MG63 (cell line): ENCODE measurements at regions not wholly inside any gene's neighbourhood (a gene's known extent, or its start where the extent isn't known, plus 50 kb on each side); places are given as distances from the start of the nearest gene placed in this dataset.

Experiments used
- DNase-seq: peaks from one replicate; pipeline ENCODE4 v3.0.0-alpha.2; 2020
- H3K27me3 ChIP-seq: fragments of 250-450 bp; sonication (Bioruptor Pico); 2 replicates; pipeline ENCODE4 v1.5.1; 2020; ENCODE audit warnings: mild to moderate bottlenecking, moderate library complexity
- H3K36me3 ChIP-seq: fragments of 250-450 bp; sonication (Bioruptor Pico); 2 replicates; pipeline ENCODE4 v1.5.1; 2020; ENCODE audit warnings: mild to moderate bottlenecking, moderate library complexity
- H3K4me3 ChIP-seq: fragments of 250-450 bp; sonication (Bioruptor Pico); 2 replicates; pipeline ENCODE4 v1.5.1; 2020; ENCODE audit warnings: mild to moderate bottlenecking, moderate library complexity
- H3K9me3 ChIP-seq: fragments of 250-450 bp; sonication (Bioruptor Pico); 2 replicates; pipeline ENCODE4 v1.5.1; 2020; ENCODE audit warnings: mild to moderate bottlenecking, moderate library complexity

DNA sequence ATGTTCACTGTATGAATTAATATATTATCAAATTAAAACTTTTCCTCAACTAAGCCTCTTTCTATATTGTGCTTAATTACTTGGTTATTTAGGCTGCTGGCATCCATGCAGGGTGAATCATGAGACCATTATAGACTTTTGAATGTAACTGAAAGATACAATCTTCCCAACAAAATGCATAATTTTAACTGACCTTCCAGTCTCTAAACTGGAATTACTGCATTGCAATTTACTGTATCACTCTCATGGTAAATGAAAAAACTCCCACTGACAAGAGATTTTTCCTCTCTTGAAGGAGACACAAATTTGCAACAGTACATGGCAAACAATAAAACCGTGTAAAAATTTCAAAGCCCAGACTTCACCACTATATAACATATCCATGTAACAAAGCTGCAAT is 349.5 kb downstream of the DRD1 start:
- Histone ChIP-seq H3K27me3 (peaks cover 19% of the 10 kb centered on the region), H3K4me3 (no peak overlapping the region), H3K36me3 (no peaks in the 10 kb centered on the region), H3K9me3 (peaks cover 2% of the 10 kb centered on the region; the same call in 1 of the 2 replicates)
- DNase-seq: no peak

DNA sequence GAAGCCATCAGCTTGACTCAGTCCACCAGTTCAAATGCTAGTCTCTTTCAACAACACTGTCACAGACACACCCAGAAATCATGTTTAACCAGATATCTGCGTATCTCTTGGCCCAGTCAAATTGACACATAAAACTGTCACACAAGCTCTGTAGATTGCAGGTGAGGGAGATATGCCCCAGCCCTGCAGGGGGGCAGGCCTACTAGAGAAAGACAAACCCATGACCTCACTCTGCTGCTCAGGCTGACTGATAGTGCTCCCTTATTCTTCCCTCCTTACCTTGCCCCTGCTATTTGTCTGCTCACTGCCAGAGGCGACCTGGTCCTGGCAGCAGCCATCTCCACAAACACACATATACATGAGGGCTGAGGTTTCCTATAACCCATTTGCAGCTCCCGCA is 351.3 kb downstream of the DRD1 start:
- no peak overlapping the region for H3K4me3 ChIP-seq
- peaks cover 19% of the 10 kb centered on the region for H3K27me3 ChIP-seq
- H3K36me3 ChIP-seq: no peaks in the 10 kb centered on the region
- no peak for DNase-seq
- peaks cover 2% of the 10 kb centered on the region; the same call in 1 of the 2 replicates for H3K9me3 ChIP-seq

DNA sequence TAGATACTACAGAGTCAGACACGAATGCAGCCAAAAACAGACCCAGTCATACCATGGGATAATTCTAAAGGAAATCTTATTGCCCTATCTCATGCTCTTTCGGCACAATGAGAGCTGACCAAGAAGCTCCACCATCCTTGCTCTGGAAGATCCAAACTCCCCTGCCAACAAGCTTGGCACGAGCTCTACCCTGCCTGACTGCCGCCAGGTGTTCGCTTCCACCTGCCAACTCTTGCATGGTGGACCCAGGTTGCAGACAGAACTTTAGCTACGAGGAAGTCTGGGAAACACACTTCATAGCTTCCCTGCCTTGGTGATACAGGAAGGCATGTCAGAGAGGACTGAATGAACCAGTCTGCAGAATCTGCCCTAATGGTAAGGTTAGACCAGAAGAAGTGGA is 355.0 kb downstream of the DRD1 start:
- no peak for DNase-seq

GRCh38 chr5:175082866-175083590 is 358.6 kb downstream of the MSX2 start:
- Histone ChIP-seq H3K27me3 (no peaks in the 10 kb centered on the region; the same call in 1 of the 2 replicates), H3K4me3 (no peak overlapping the region), H3K36me3 (no peaks in the 10 kb centered on the region), H3K9me3 (no peaks in the 10 kb centered on the region)
- DNase-seq: no peak

More for the DNA sequence above, 355.0 kb downstream of the DRD1 start:
- no peaks in the 10 kb centered on the region for H3K9me3 ChIP-seq
- H3K27me3 ChIP-seq: peaks cover 10% of the 10 kb centered on the region; the same call in 1 of the 2 replicates
- H3K4me3 ChIP-seq: no peak overlapping the region
- no peaks in the 10 kb centered on the region for H3K36me3 ChIP-seq

DNA sequence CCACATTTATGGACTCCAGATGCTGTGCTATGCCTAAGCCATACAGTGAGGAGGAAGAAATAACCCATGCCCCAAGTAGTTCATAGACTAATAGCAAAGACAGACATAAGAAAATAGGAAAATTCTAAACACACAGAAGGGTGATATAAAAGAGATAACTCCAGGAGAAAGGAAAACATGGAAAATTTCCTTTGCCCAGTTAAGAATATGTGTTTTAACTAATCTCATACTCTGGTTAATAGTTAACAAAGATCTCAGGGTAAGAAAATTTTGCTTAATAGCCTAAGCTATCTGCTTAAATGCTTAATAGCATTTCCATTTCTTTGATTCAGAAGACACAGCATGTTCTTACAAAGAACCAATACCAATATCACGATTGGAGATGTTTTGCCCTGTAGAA is 358.0 kb downstream of the MSX2 start:
- Histone ChIP-seq H3K36me3 (no peaks in the 10 kb centered on the region), H3K4me3 (no peak overlapping the region), H3K27me3 (no peaks in the 10 kb centered on the region; the same call in 1 of the 2 replicates), H3K9me3 (no peaks in the 10 kb centered on the region)
- no peak for DNase-seq

DNA sequence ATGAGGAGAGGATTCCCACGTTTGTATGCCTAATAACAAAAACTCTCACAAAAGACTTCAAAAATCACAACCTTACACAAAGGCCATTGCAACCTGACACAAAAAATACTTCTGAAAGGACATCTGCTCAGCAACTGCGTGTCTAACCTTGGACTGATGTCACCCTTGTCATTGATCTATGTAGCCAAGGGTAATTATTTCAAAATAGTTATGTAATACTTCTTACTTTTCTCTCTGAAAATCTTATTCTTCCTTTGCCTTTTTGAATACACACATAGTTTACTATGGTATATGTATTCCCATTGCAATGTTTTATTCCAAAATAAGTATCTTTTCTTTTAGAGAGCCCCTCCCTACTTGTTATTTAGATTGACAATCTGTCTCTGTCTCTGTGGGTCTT is 355.3 kb downstream of the MSX2 start:
- Histone ChIP-seq H3K9me3 (no peaks in the 10 kb centered on the region), H3K36me3 (no peaks in the 10 kb centered on the region), H3K27me3 (no peaks in the 10 kb centered on the region; the same call in 1 of the 2 replicates), H3K4me3 (no peak overlapping the region)
- DNase-seq: no peak

- H3K36me3 ChIP-seq: no peaks in the 10 kb centered on the region
- no peak overlapping the region for H3K4me3 ChIP-seq
- no peak for DNase-seq
- no peaks in the 10 kb centered on the region for H3K27me3 ChIP-seq
- H3K9me3 ChIP-seq: no peaks in the 10 kb centered on the region
Measured at GRCh38 chr5:175070283-175070682, 345.9 kb downstream of the MSX2 start.

DNA sequence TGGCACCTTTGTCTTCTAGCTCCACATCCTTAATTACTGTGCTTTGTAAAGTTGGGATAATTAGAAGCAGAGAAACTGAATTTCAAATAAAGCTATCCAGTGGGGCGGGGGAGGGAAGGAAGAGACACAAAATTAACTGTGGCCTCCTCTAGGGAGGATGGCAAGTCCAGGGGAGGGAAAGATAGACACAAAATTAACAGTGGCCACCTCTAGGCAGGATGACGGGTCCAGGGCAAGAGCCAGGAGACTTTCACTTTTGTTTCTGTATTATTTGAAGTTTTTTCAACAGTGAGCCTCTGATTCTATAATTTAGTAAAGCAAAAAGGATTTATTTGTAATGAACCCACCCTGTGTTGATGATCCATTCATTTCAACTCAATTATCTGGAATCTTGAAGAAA is 335.9 kb downstream of the MSX2 start:
- H3K9me3 ChIP-seq: no peaks in the 10 kb centered on the region
- DNase-seq: no peak
- H3K27me3 ChIP-seq: no peaks in the 10 kb centered on the region; the same call in 1 of the 2 replicates
- H3K4me3 ChIP-seq: no peak overlapping the region
- H3K36me3 ChIP-seq: no peaks in the 10 kb centered on the region

DNA sequence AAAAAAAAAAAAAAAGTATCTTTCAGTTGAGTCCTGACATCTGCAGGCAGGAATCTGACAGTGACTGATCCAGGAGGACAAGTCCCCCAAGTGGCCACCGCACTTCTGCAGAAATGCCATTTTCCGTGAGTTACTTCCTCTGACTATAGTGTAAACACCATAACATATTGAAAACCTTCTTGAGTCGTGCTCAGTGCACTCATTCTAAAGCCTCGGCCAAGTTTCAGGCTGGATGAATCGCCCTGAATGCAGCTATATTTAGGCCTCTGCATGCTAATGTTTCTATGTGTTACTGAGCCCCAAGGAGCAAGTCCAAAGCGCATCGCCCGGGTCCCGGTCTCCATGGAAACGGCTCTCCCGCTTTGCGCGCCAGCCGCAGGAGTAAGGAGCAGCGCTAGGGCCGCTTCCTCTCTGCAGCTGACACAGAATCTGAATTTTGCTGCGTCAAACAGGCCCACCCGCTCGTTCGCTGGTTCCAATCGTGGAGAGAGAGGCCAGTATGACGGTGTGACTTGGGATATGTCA is 335.4 kb downstream of the MSX2 start:
- H3K36me3 ChIP-seq: no peaks in the 10 kb centered on the region
- no peak overlapping the region for H3K4me3 ChIP-seq
- no peaks in the 10 kb centered on the region; the same call in 1 of the 2 replicates for H3K27me3 ChIP-seq
- peak; percentile 60 for DNase-seq
- H3K9me3 ChIP-seq: no peaks in the 10 kb centered on the region

DNA sequence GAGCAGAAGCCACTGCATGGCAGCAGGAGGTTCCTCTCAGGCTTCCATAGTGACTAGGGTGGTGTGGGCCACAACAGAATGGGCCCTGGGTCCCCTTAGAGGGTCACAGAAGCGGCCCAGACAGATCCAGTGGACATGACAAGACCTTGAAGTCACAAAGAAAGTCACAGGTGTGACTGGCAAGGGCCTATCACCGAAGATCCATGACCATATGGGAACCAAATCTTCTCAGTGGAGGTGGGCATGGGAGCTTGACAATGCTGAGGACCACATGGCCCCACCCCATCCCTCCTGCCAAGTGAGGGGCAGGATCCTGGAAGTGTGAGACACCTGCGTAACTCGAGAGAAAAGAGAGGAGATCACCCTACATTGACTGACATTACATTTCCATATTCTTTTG is 332.4 kb downstream of the MSX2 start:
- Histone ChIP-seq H3K9me3 (no peaks in the 10 kb centered on the region), H3K4me3 (no peak overlapping the region), H3K36me3 (no peaks in the 10 kb centered on the region), H3K27me3 (peaks cover 5% of the 10 kb centered on the region)
- DNase-seq: no peak

DNA sequence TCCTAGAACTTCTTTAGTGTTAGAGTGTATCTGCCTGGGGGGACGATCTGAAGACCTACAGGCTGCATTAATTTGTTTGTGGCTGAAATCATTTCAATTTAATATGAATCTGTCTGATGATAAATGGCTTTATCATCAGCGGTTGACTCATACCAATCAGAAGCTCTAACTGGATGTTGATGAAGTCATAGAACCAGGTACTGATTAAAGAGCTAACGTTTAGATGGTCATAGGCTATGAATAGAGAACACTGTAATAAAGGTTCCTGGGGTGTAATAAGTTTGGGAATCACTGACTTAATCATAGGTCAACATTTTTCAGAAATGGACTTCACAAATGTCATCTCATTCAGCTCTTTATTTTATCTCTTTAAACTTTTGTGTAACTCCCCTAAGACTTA is 329.9 kb downstream of the MSX2 start:
- Histone ChIP-seq H3K4me3 (no peak overlapping the region), H3K9me3 (no peaks in the 10 kb centered on the region), H3K27me3 (peaks cover 5% of the 10 kb centered on the region), H3K36me3 (no peaks in the 10 kb centered on the region)
- no peak for DNase-seq

DNA sequence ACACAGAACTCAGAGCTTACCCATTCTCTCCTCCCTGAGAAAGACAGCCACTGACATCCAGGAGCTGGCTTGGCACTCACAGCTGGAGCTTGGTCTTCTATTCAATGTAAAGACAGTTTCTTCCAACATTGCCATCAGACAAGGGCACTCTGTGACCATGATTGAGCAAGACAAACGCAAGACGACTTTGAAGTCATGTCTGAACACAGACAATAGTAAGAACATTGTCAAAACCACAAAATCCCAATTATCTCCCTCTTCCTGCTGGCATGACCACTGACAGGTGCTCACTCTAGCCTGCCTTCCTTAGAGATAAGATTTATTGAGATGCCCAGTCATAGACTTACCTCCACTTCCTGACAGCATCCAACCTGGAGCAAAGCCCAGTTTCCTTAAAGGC is 328.0 kb downstream of the MSX2 start:
- DNase-seq: no peak
- Histone ChIP-seq H3K9me3 (no peaks in the 10 kb centered on the region), H3K27me3 (peaks cover 5% of the 10 kb centered on the region), H3K4me3 (no peak overlapping the region), H3K36me3 (no peaks in the 10 kb centered on the region)

- H3K4me3 ChIP-seq: no peak overlapping the region
- H3K36me3 ChIP-seq: no peaks in the 10 kb centered on the region
- DNase-seq: peak; percentile 82
- peaks cover 11% of the 10 kb centered on the region for H3K27me3 ChIP-seq
- no peaks in the 10 kb centered on the region for H3K9me3 ChIP-seq
Measured at GRCh38 chr5:175047048-175047447, 322.7 kb downstream of the MSX2 start.

DNA sequence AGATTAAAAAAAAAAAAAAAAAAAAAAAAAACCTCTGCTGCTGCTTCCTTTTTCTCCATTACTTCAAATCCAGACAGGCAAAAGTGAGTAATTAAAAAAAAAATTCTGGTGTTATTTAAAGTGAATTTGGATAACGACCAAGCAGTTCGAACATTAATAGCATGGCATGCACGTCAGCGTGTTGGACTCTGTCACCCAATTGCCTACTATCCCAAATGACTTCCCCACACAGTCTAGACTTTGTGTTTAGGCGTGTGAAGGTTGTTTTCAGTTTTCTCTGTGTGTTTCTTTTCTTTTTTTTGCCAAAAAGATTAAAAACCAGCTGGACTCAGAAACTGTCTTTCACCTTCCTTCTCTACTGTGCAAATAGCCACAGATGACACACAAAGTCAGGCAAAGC is 321.4 kb downstream of the MSX2 start:
- Histone ChIP-seq H3K27me3 (peaks cover 11% of the 10 kb centered on the region), H3K9me3 (no peaks in the 10 kb centered on the region), H3K4me3 (no peak overlapping the region), H3K36me3 (no peaks in the 10 kb centered on the region)
- no peak for DNase-seq

DNA sequence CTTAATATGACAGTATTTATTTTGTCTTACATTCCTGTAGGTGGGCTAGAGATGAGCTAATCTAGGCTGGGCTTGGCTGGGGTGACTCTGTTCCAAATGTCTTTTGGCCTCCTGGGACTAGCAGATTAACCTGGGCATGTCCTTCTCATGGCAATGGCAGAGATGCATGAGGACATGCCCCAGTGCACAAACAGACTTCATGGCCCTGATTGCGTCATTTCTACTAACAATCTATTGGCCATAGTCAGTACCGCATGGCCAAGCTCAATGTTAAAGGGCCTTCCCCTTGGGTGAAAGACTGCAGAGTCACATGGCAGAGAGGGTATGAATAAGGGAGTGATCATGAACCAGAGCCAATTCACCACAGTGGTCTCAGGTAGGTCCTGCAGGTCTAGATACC is 313.4 kb downstream of the MSX2 start:
- no peak for DNase-seq
- no peak overlapping the region for H3K4me3 ChIP-seq
- no peaks in the 10 kb centered on the region for H3K36me3 ChIP-seq
- H3K9me3 ChIP-seq: 0 out of 2 replicates have a peak, but pooled peaks cover 2% of the 10 kb centered on the region
- H3K27me3 ChIP-seq: peaks cover 4% of the 10 kb centered on the region; the same call in 1 of the 2 replicates

- 0 out of 2 replicates have a peak, but pooled peaks cover 2% of the 10 kb centered on the region for H3K9me3 ChIP-seq
- H3K4me3 ChIP-seq: no peak overlapping the region
- H3K36me3 ChIP-seq: no peaks in the 10 kb centered on the region
- H3K27me3 ChIP-seq: no peaks in the 10 kb centered on the region
- DNase-seq: no peak
Measured at GRCh38 chr5:175035882-175036533, 311.6 kb downstream of the MSX2 start.

DNA sequence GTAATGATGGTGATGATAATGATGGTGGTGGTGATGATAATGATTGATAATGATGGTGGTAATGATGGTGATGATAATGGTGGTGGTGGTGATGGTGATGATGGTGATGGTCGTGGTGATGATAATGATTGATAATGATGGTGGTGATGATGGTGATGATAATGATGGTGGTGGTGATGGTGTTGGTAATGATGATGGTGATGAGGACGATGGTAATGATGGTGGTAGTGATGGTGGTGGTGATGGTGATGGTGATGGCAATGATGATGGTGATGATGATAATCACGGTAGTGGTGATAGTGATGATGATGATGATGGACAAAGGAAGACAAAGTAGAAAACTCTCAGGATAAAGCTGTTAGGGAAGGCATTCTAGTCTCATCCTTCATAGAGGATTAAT is 310.5 kb downstream of the MSX2 start:
- H3K27me3 ChIP-seq: no peaks in the 10 kb centered on the region
- no peak for DNase-seq
- 0 out of 2 replicates have a peak, but pooled peaks cover 2% of the 10 kb centered on the region for H3K9me3 ChIP-seq
- H3K4me3 ChIP-seq: no peak overlapping the region
- no peaks in the 10 kb centered on the region for H3K36me3 ChIP-seq
